ENCODE measurements at regions not wholly inside any gene's neighbourhood (a gene's known extent, or its start where the extent isn't known, plus 50 kb on each side); places are given as distances from the start of the nearest gene placed in this dataset.

DNA sequence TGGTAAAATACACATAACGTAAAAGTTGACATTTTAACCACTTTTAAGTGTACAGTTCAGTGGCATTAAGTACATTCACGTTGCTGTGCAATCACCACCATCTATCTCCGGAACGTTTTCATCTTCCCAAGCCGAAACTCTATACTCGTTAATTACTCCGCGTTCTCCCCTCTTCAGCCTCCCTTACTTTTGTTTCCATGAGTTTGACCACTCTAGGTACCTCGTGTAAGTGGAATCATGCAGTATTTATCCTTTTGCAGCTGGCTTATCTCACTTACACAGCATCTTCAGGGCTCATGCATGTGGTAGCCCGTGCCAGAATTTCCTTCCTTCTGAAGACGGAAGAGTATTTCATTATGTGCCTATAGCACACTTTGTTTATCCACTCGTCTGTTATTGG is 225.2 kb downstream of the SLC4A3 start:
- WGBS, 2 donors: 48 to 60% methylated on average over 12 of the region's 12 CpGs
- no peak for DNase-seq
- Histone ChIP-seq H3K4me1 (peaks cover 0 to 12% (median 4%) of the 10 kb centered on the region in 3 donors), H3K9me3 (no peaks in the 10 kb centered on the region), H3K27me3 (peaks cover 0 to 79% (median 0%) of the 10 kb centered on the region in 4 donors), H3K36me3 (no peaks in the 10 kb centered on the region), H3K27ac (no peak overlapping the region), H3K4me3 (no peak overlapping the region)
- TF ChIP-seq POLR2A (IDR thresholded peaks at IDR 0.05): no peak
- TF ChIP-seq, protein P1, sequence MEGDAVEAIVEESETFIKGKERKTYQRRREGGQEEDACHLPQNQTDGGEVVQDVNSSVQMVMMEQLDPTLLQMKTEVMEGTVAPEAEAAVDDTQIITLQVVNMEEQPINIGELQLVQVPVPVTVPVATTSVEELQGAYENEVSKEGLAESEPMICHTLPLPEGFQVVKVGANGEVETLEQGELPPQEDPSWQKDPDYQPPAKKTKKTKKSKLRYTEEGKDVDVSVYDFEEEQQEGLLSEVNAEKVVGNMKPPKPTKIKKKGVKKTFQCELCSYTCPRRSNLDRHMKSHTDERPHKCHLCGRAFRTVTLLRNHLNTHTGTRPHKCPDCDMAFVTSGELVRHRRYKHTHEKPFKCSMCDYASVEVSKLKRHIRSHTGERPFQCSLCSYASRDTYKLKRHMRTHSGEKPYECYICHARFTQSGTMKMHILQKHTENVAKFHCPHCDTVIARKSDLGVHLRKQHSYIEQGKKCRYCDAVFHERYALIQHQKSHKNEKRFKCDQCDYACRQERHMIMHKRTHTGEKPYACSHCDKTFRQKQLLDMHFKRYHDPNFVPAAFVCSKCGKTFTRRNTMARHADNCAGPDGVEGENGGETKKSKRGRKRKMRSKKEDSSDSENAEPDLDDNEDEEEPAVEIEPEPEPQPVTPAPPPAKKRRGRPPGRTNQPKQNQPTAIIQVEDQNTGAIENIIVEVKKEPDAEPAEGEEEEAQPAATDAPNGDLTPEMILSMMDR (IDR thresholded peaks at IDR 0.05): no peak
- intact Hi-C loops (cut with DNase I): no loop called here

DNA sequence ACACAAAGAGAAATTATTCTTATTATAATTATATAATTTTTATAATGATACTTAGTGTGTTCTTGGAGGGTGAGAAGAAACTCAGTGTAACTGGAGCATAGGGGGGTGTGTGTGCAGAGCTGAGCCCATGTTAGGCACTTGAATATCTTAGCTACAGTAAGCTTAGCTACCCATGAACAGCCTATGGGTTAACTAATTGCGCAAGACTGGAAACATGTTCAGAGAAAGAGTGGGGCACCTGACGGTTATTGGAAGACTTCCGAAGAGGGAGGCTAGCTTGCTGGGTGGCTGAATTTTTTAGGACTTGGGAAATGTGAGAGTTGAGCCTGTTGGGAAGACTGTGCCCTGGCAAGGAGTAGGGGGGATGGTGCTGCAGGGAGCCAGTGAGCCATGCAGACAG is 229.2 kb downstream of the SLC4A3 start:
- intact Hi-C loops (cut with DNase I): no loop called here
- TF ChIP-seq, protein P1 (IDR thresholded peaks at IDR 0.05): no peak
- no peak for TF ChIP-seq POLR2A (IDR thresholded peaks at IDR 0.05)
- DNase-seq: no peak
- H3K27ac ChIP-seq: no peak overlapping the region
- no peaks in the 10 kb centered on the region for H3K36me3 ChIP-seq
- H3K27me3 ChIP-seq: peaks cover 0 to 53% (median 0%) of the 10 kb centered on the region in 4 donors
- no peak overlapping the region for H3K4me3 ChIP-seq
- no peaks in the 10 kb centered on the region for H3K9me3 ChIP-seq
- WGBS, 2 donors: 66% methylated on average over 3 of the region's 3 CpGs
- H3K4me1 ChIP-seq: peaks cover 0 to 11% (median 4%) of the 10 kb centered on the region in 3 donors

DNA sequence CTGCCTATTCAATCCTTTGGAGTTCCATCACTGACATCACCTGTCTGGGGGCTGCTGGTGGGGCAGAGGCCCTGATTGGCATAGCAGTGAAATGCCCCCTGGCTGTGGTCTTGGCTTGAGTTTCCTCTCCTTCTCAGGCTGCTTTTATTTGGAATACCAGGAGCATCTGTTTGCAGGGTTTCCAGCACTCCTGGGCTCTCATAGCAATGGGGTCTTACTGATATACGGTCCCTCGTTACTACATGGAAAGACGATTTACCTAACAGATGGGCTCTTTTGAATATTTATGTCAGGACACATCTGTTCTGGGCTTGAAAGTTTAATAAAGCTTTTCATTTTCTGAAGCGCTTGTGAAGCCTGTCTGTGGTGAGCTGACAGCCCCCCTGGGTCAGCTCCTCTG is 230.3 kb downstream of the SLC4A3 start:
- no peak for DNase-seq
- TF ChIP-seq, protein P1 (IDR thresholded peaks at IDR 0.05): no peak
- no peak for TF ChIP-seq POLR2A (IDR thresholded peaks at IDR 0.05)
- no peak overlapping the region for H3K4me3 ChIP-seq
- no peaks in the 10 kb centered on the region for H3K4me1 ChIP-seq
- no peaks in the 10 kb centered on the region for H3K36me3 ChIP-seq
- intact Hi-C loops (cut with DNase I): no loop called here
- no peak overlapping the region for H3K27ac ChIP-seq
- H3K9me3 ChIP-seq: no peaks in the 10 kb centered on the region
- WGBS, 2 donors: 62 to 80% methylated on average over 4 of the region's 4 CpGs
- peaks cover 0 to 43% (median 0%) of the 10 kb centered on the region in 4 donors for H3K27me3 ChIP-seq

DNA sequence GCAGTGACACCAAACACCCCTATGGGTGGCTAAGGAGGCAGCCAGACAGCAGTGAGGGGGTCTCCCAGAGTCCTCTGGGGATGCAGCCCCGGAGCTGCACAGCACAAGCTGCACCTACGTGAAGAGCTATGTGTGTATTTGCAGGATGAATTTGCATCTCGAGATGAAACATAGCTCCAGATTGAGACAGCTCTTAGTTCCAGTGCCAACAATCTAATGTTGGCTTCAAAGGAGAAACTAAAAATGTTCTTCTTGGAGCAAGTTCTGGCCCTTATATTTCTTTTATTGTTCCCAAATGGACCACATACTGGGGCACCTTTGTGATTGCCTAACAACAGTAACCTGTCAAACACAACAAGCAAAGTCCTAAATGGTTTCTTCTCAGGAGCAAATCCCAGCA is 233.9 kb downstream of the SLC4A3 start:
- no peak for DNase-seq
- intact Hi-C loops (cut with DNase I): no loop called here
- H3K27me3 ChIP-seq: peaks cover 0 to 12% (median 0%) of the 10 kb centered on the region in 4 donors
- H3K36me3 ChIP-seq: no peaks in the 10 kb centered on the region
- H3K9me3 ChIP-seq: no peaks in the 10 kb centered on the region
- no peak overlapping the region for H3K4me3 ChIP-seq
- H3K27ac ChIP-seq: no peak overlapping the region
- WGBS, 2 donors: 61 to 81% methylated on average over 3 of the region's 3 CpGs
- TF ChIP-seq, protein P1 (IDR thresholded peaks at IDR 0.05): no peak
- no peak for TF ChIP-seq POLR2A (IDR thresholded peaks at IDR 0.05)
- no peaks in the 10 kb centered on the region for H3K4me1 ChIP-seq

DNA sequence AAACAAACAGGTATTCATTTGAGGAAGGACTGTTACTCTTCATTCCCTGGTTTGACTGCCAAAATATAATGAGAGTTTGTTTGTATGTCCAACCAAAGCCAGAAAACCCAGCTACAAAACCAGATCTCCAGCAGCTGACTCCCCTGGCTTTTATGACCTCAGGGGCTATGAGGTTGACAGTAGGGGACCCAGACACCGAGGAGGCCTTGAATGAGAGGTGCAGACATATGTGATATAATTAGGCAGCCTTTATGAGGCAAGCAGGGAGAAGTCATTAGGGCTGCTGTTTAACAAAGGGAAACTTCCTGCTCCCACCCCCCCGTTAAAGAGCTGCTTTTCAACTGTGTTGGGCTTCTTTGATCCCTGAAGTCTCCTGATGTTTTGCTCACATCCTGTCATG is 236.7 kb downstream of the SLC4A3 start:
- TF ChIP-seq, protein P1 (IDR thresholded peaks at IDR 0.05): no peak
- no peak for TF ChIP-seq POLR2A (IDR thresholded peaks at IDR 0.05)
- 42 to 47% methylated on average over 2 of the region's 2 CpGs for WGBS, 2 donors

More for the DNA sequence above, 236.7 kb downstream of the SLC4A3 start:
- H3K36me3 ChIP-seq: no peaks in the 10 kb centered on the region
- H3K4me1 ChIP-seq: no peaks in the 10 kb centered on the region
- H3K9me3 ChIP-seq: no peaks in the 10 kb centered on the region
- H3K27me3 ChIP-seq: no peaks in the 10 kb centered on the region
- intact Hi-C loops (cut with DNase I): no loop called here
- no peak overlapping the region for H3K27ac ChIP-seq
- no peak for DNase-seq
- H3K4me3 ChIP-seq: no peak overlapping the region
